HEK293 (cell line): ENCODE measurements at regions not wholly inside any gene's neighbourhood (a gene's known extent, or its start where the extent isn't known, plus 50 kb on each side); places are given as distances from the start of the nearest gene placed in this dataset.

ENCODE experiments used
- CTCF ChIA-PET: fragments of 350-600 bp; formaldehyde crosslinking; extraction: SDS; loops from one replicate; lab custom pipeline; 2021; ENCODE audit warnings: antibody characterized with exemption; lab: Yijun Ruan, JAX
- POLR2A ChIA-PET: fragments of 300-600 bp; formaldehyde crosslinking; extraction: SDS; loops from one replicate; lab custom pipeline; 2020; ENCODE audit warnings: antibody characterized with exemption, inconsistent platforms; lab: Yijun Ruan, JAX
- H3K27ac ChIP-seq: fragments of 200-500 bp; sonication (Bioruptor generic); 2 replicates; pipeline ENCODE4 v1.5.1; 2014; ENCODE audit warnings: low read depth, low read length, control low read depth, inconsistent platforms; ENCODE audit errors: extremely low read depth
- H3K36me3 ChIP-seq, 2 experiments: fragments of 200-500 bp in 1 of 2; sonication (Bioruptor generic) in 1 of 2; 1 replicate in 1 of 2; 2 replicates in 1 of 2; pipeline ENCODE4 v1.5.1; 2014 to 2017; ENCODE audit warnings: inconsistent platforms in 2 of 2, low read length in 2 of 2; ENCODE audit not compliant: control insufficient read depth in 2 of 2, insufficient read depth in 1 of 2
- H3K4me1 ChIP-seq: fragments of 200-500 bp; sonication (Bioruptor generic); 2 replicates; pipeline ENCODE4 v1.5.1; 2014; ENCODE audit warnings: mild to moderate bottlenecking, low read length, inconsistent platforms; ENCODE audit not compliant: control insufficient read depth, insufficient read depth
- H3K4me3 ChIP-seq: 2 replicates; pipeline ENCODE4 v1.5.1; 2011; ENCODE audit warnings: low read depth, mild to moderate bottlenecking, control low read depth, low read length, moderate library complexity
- H3K9me3 ChIP-seq: fragments of 200-500 bp; sonication (Bioruptor generic); 2 replicates; pipeline ENCODE4 v1.5.1; 2014; ENCODE audit warnings: low read depth, low read length, inconsistent platforms; ENCODE audit not compliant: control insufficient read depth, insufficient read depth
- EGR2 ChIP-seq: fragments of 450-650 bp; formaldehyde crosslinking; IDR thresholded peaks from 2 replicates; pipeline ENCODE4 v1.5.1; 2016; ENCODE audit warnings: low read depth, missing biosample characterization, missing genetic modification characterization
- HOXD13 ChIP-seq: sonication (generic); formaldehyde crosslinking; IDR thresholded peaks from 2 replicates; pipeline ENCODE4 v1.8.0; 2022; ENCODE audit warnings: missing genetic modification reagents, borderline replicate concordance
- MEIS1 ChIP-seq: sonication (generic); formaldehyde crosslinking; IDR thresholded peaks from 2 replicates; pipeline ENCODE4 v1.8.1; 2022; ENCODE audit warnings: missing genetic modification reagents, mild to moderate bottlenecking, borderline replicate concordance
- RBAK ChIP-seq: fragments of 450-650 bp; formaldehyde crosslinking; IDR thresholded peaks from 2 replicates; pipeline ENCODE4 v1.5.1; 2016; ENCODE audit warnings: missing biosample characterization, missing genetic modification characterization
- SCRT2 ChIP-seq: fragments of 450-650 bp; formaldehyde crosslinking; IDR thresholded peaks from 2 replicates; pipeline ENCODE4 v1.5.1; 2016; ENCODE audit warnings: missing biosample characterization, missing genetic modification characterization
- ZBTB7A ChIP-seq: fragments of 450-650 bp; formaldehyde crosslinking; IDR thresholded peaks from 2 replicates; pipeline ENCODE4 v1.5.1; 2016; ENCODE audit warnings: low read depth, missing biosample characterization, missing genetic modification characterization
- ZFHX2 ChIP-seq: fragments of 450-650 bp; formaldehyde crosslinking; conservative IDR thresholded peaks from 2 replicates; pipeline ENCODE4 v1.5.1; 2016; ENCODE audit warnings: missing biosample characterization, missing genetic modification characterization
- ZNF2 ChIP-seq: fragments of 450-650 bp; formaldehyde crosslinking; IDR thresholded peaks from 2 replicates; pipeline ENCODE4 v1.5.1; 2016; ENCODE audit warnings: missing biosample characterization, missing genetic modification characterization
- ZNF239 ChIP-seq: fragments of 450-650 bp; formaldehyde crosslinking; IDR thresholded peaks from 2 replicates; pipeline ENCODE4 v1.5.1; 2016; ENCODE audit warnings: missing biosample characterization, missing genetic modification characterization
- ZNF292 ChIP-seq: fragments of 450-650 bp; formaldehyde crosslinking; IDR thresholded peaks from 2 replicates; pipeline ENCODE4 v1.5.1; 2016; ENCODE audit warnings: low read depth, missing biosample characterization, missing genetic modification characterization, borderline replicate concordance
- ZNF350 ChIP-seq: fragments of 450-650 bp; formaldehyde crosslinking; IDR thresholded peaks from 2 replicates; pipeline ENCODE4 v1.5.0; 2017; ENCODE audit warnings: missing biosample characterization, mild to moderate bottlenecking, missing genetic modification characterization
- ZNF391 ChIP-seq: fragments of 450-650 bp; formaldehyde crosslinking; IDR thresholded peaks from 2 replicates; pipeline ENCODE4 v1.5.1; 2016; ENCODE audit warnings: low read depth, missing biosample characterization, missing genetic modification characterization, borderline replicate concordance
- ZNF394 ChIP-seq: fragments of 450-650 bp; formaldehyde crosslinking; IDR thresholded peaks from 2 replicates; pipeline ENCODE4 v1.5.1; 2016; ENCODE audit warnings: missing biosample characterization, missing genetic modification characterization, mild to moderate bottlenecking, moderate library complexity, borderline replicate concordance
- ZNF48 ChIP-seq: fragments of 450-650 bp; formaldehyde crosslinking; IDR thresholded peaks from 2 replicates; pipeline ENCODE4 v1.5.1; 2016; ENCODE audit warnings: missing biosample characterization, missing genetic modification characterization
- ZNF518A ChIP-seq: fragments of 450-650 bp; formaldehyde crosslinking; conservative IDR thresholded peaks from 2 replicates; pipeline ENCODE4 v1.5.1; 2016; ENCODE audit warnings: low read depth, missing biosample characterization, missing genetic modification characterization
- ZNF529 ChIP-seq: fragments of 450-650 bp; formaldehyde crosslinking; IDR thresholded peaks from 2 replicates; pipeline ENCODE4 v1.5.1; 2017; ENCODE audit warnings: missing genetic modification characterization, missing biosample characterization; ENCODE audit not compliant: insufficient replicate concordance
- ZNF530 ChIP-seq: fragments of 450-650 bp; formaldehyde crosslinking; IDR thresholded peaks from 2 replicates; pipeline ENCODE4 v1.5.1; 2016; ENCODE audit warnings: low read depth, missing biosample characterization, missing genetic modification characterization
- ZNF561 ChIP-seq: fragments of 450-650 bp; IDR thresholded peaks from 2 replicates; pipeline ENCODE4 v1.5.1; 2018; ENCODE audit warnings: missing biosample characterization, missing genetic modification characterization, borderline replicate concordance
- ZNF624 ChIP-seq: fragments of 450-650 bp; formaldehyde crosslinking; IDR thresholded peaks from 2 replicates; pipeline ENCODE4 v1.5.1; 2017; ENCODE audit warnings: missing biosample characterization, missing genetic modification characterization
- ZNF670 ChIP-seq: fragments of 450-650 bp; formaldehyde crosslinking; IDR thresholded peaks from 2 replicates; pipeline ENCODE4 v1.5.1; 2016; ENCODE audit warnings: missing biosample characterization, missing genetic modification characterization, low read depth
- ZNF747 ChIP-seq: fragments of 450-650 bp; formaldehyde crosslinking; IDR thresholded peaks from 2 replicates; pipeline ENCODE4 v1.5.1; 2016; ENCODE audit warnings: missing biosample characterization, missing genetic modification characterization
- ZXDB ChIP-seq: fragments of 450-650 bp; formaldehyde crosslinking; IDR thresholded peaks from 2 replicates; pipeline ENCODE4 v1.5.1; 2016; ENCODE audit warnings: missing biosample characterization, missing genetic modification characterization
- TF ChIP-seq, protein P1 (sequence below): fragments of 450-650 bp; formaldehyde crosslinking; IDR thresholded peaks from 2 replicates; pipeline ENCODE4 v1.5.1; 2016; ENCODE audit warnings: missing biosample characterization, missing genetic modification characterization
- TF ChIP-seq, protein P2 (sequence below): fragments of 450-650 bp; formaldehyde crosslinking; IDR thresholded peaks from 2 replicates; pipeline ENCODE4 v1.5.1; 2016; ENCODE audit warnings: missing biosample characterization, missing genetic modification characterization, borderline replicate concordance
- TF ChIP-seq, protein P3 (sequence below): fragments of 450-650 bp; formaldehyde crosslinking; IDR thresholded peaks from 2 replicates; pipeline ENCODE4 v1.5.1; 2016; ENCODE audit warnings: missing biosample characterization, missing genetic modification characterization

GRCh38 chr12:46892887-46893286 is 67.1 kb upstream of the SLC38A4 start (continued):
- TF ChIP-seq ZNF518A (tag by site-specific recombination) (no peak), ZNF239 (tag by site-specific recombination) (no peak), ZBTB7A (tag by site-specific recombination) (no peak), EGR2 (tag by site-specific recombination) (no peak)
- TF ChIP-seq, protein P1, sequence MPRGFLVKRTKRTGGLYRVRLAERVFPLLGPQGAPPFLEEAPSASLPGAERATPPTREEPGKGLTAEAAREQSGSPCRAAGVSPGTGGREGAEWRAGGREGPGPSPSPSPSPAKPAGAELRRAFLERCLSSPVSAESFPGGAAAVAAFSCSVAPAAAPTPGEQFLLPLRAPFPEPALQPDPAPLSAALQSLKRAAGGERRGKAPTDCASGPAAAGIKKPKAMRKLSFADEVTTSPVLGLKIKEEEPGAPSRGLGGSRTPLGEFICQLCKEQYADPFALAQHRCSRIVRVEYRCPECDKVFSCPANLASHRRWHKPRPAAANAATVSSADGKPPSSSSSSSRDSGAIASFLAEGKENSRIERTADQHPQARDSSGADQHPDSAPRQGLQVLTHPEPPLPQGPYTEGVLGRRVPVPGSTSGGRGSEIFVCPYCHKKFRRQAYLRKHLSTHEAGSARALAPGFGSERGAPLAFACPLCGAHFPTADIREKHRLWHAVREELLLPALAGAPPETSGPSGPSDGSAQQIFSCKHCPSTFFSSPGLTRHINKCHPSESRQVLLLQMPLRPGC (tag by site-specific recombination) = no peak
- TF ChIP-seq, all 188 proteins: peak for 0

GRCh38 chr12:46893434-46893833 is 67.6 kb upstream of the SLC38A4 start:
- ChIA-PET CTCF (no interaction called here), POLR2A (no interaction called here)
- H3K27ac ChIP-seq = no peak overlapping the region
- no peaks in the 10 kb centered on the region for H3K36me3 ChIP-seq
- no peaks in the 10 kb centered on the region for H3K9me3 ChIP-seq
- no peaks in the 10 kb centered on the region for H3K4me1 ChIP-seq
- TF ChIP-seq ZNF529 (tag by site-specific recombination) (no peak), RBAK (no peak), SCRT2 (tag by site-specific recombination) (no peak), ZFHX2 (tag by site-specific recombination) (no peak), ZNF350 (tag by site-specific recombination) (no peak), ZXDB (tag by site-specific recombination) (no peak)
- no peak overlapping the region for H3K4me3 ChIP-seq

- Histone ChIP-seq H3K27ac (no peak overlapping the region), H3K4me3 (no peak overlapping the region), H3K36me3 (no peaks in the 10 kb centered on the region), H3K9me3 (no peaks in the 10 kb centered on the region), H3K4me1 (no peaks in the 10 kb centered on the region)
- POLR2A ChIA-PET = no interaction called here
- CTCF ChIA-PET = interaction anchor here (0.7 kb wide), 1 partner anchor 488 kb away, joined by 3 read pairs; no protein-coding TSS in a partner anchor
- no peak for TF ChIP-seq ZNF624 (tag by site-specific recombination)
- TF ChIP-seq, protein P2, sequence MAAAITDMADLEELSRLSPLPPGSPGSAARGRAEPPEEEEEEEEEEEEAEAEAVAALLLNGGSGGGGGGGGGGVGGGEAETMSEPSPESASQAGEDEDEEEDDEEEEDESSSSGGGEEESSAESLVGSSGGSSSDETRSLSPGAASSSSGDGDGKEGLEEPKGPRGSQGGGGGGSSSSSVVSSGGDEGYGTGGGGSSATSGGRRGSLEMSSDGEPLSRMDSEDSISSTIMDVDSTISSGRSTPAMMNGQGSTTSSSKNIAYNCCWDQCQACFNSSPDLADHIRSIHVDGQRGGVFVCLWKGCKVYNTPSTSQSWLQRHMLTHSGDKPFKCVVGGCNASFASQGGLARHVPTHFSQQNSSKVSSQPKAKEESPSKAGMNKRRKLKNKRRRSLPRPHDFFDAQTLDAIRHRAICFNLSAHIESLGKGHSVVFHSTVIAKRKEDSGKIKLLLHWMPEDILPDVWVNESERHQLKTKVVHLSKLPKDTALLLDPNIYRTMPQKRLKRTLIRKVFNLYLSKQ (tag by site-specific recombination) = no peak
- no peak for TF ChIP-seq ZNF670 (tag by site-specific recombination)
- no peak for TF ChIP-seq ZNF529 (tag by site-specific recombination)
- TF ChIP-seq ZNF292 (tag by site-specific recombination) = no peak
- TF ChIP-seq ZNF394 = no peak
- TF ChIP-seq ZNF747 (tag by site-specific recombination) = no peak
- no peak for TF ChIP-seq ZNF391 (tag by site-specific recombination)
- no peak for TF ChIP-seq MEIS1 (CRISPR knock-in tag)
- TF ChIP-seq HOXD13 (CRISPR knock-in tag) = no peak
- TF ChIP-seq ZNF561 (tag by site-specific recombination) = no peak
- TF ChIP-seq ZNF48 (tag by site-specific recombination) = no peak
- TF ChIP-seq, protein P3, sequence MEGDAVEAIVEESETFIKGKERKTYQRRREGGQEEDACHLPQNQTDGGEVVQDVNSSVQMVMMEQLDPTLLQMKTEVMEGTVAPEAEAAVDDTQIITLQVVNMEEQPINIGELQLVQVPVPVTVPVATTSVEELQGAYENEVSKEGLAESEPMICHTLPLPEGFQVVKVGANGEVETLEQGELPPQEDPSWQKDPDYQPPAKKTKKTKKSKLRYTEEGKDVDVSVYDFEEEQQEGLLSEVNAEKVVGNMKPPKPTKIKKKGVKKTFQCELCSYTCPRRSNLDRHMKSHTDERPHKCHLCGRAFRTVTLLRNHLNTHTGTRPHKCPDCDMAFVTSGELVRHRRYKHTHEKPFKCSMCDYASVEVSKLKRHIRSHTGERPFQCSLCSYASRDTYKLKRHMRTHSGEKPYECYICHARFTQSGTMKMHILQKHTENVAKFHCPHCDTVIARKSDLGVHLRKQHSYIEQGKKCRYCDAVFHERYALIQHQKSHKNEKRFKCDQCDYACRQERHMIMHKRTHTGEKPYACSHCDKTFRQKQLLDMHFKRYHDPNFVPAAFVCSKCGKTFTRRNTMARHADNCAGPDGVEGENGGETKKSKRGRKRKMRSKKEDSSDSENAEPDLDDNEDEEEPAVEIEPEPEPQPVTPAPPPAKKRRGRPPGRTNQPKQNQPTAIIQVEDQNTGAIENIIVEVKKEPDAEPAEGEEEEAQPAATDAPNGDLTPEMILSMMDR (tag by site-specific recombination) = no peak
- no peak for TF ChIP-seq ZNF530 (tag by site-specific recombination)
- TF ChIP-seq ZNF2 (tag by site-specific recombination) = no peak
Observed at GRCh38 chr12:46895726-46896125, 69.9 kb upstream of the SLC38A4 start.
